Naive thymus-derived CD8-positive, alpha-beta T cell (primary cell): ENCODE measurements at regions not wholly inside any gene's neighbourhood (a gene's known extent, or its start where the extent isn't known, plus 50 kb on each side); places are given as distances from the start of the nearest gene placed in this dataset.
"Not testable (repeated sequence)": the region's sequence is repeated elsewhere in the genome, so short reads cannot be mapped to it uniquely, and the experiment has no call there.

ENCODE experiments used
- ATAC-seq, 2 donors: fragments of 150-1000 bp; cut with Tn5 transposase in 1 of 2; sonication (Bioruptor Pico), chemical (Tn5 transposase) in 1 of 2; 1 replicate in 1 of 2; 2 replicates in 1 of 2; pipeline ENCODE4 v1.10.0; 2021; ENCODE audit warnings: mild to moderate bottlenecking in 2 of 2, moderate library complexity in 2 of 2
- POLR2A ChIA-PET: fragments of 350-600 bp; sonication (Branson Sonifier 250); formaldehyde crosslinking; loops from one replicate; lab custom pipeline; 2021; ENCODE audit warnings: antibody characterized with exemption; lab: Charles Lee
- DNase-seq, 10 donors: peaks; one replicate each; pipeline versions ENCODE4 v3.0.0 to v3.0.0-alpha.2; 2020 to 2022
- H3K27ac Mint-ChIP-seq, 10 donors: one replicate each; pipeline ENCODE4 v1.8.0; 2020 to 2022; ENCODE audit warnings: mild to moderate bottlenecking in 10 of 10, mixed read lengths in 10 of 10, moderate library complexity in 4 of 10, inconsistent platforms in 1 of 10
- H3K27me3 Mint-ChIP-seq, 5 donors: one replicate each; pipeline ENCODE4 v1.8.0; 2021 to 2022; ENCODE audit warnings: mixed read lengths in 5 of 5
- H3K36me3 Mint-ChIP-seq, 3 donors: one replicate each; pipeline ENCODE4 v1.8.0; 2020 to 2022; ENCODE audit warnings: mixed read lengths in 3 of 3, mild to moderate bottlenecking in 2 of 3, inconsistent platforms in 1 of 3
- H3K4me1 Mint-ChIP-seq, 4 donors: one replicate each; pipeline ENCODE4 v1.8.0; 2021 to 2022; ENCODE audit warnings: mixed read lengths in 4 of 4
- H3K4me3 Mint-ChIP-seq, 10 donors: one replicate each; pipeline ENCODE4 v1.8.0; 2020 to 2022; ENCODE audit warnings: mild to moderate bottlenecking in 10 of 10, mixed read lengths in 10 of 10, moderate library complexity in 6 of 10, inconsistent platforms in 1 of 10
- H3K9me3 Mint-ChIP-seq, 9 donors: one replicate each; pipeline ENCODE4 v1.8.0; 2020 to 2022; ENCODE audit warnings: mixed read lengths in 9 of 9, mild to moderate bottlenecking in 3 of 9, inconsistent platforms in 1 of 9, moderate library complexity in 1 of 9

DNA sequence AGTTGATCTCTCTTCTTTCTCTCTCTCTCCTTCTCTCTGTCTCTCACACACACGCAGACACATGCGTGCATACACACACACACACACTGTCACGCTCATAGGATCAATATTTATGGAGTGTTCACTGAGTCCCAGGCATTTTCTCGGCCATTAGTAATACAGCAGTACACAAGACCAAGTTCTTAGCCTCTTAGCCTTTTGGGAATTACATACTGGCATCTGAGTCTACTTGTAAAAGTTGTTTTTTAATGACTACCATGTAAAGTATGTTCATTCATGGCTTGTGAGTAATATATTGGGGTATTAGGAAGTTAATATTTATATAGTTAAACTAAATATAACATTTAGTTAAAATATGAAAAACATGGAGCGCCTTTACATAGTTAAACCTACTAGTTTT lies 2406.1 kb upstream of the PCDH20 start:
- DNase-seq, H3K27ac Mint-ChIP-seq, H3K36me3 Mint-ChIP-seq, H3K9me3 Mint-ChIP-seq, ATAC-seq, H3K4me1 Mint-ChIP-seq, H3K4me3 Mint-ChIP-seq, POLR2A ChIA-PET, H3K27me3 Mint-ChIP-seq: not testable (repeated sequence)

DNA sequence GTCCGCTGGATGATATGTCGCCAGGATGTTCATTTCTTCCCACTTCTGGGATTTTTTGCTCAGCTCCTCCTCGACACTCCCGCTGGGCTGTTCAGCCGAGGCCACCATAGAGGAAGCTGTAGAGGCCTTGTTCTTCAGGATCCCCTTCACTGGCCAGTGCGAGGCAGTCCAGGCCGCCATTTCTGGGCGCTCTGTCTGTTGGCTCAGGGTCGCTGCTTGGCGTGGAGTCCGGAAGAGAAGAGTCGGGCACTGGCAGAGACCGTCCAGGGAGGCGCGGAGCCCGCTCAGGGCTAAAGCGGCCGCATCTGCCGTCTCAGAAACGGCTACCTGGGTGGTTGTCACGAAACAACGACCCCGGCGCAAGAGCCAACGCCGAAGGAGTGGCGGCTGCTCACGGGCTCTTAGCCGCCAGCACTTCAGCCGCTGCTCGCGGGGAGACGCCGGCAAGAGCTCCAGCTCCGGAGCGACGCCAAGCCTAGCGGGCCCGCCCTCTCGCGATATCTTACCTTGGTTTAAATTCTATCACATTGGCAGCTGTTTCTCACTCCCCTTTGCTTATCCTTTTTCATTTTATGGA lies 2395.9 kb upstream of the PCDH20 start:
- POLR2A ChIA-PET, H3K27ac Mint-ChIP-seq, H3K36me3 Mint-ChIP-seq, DNase-seq, ATAC-seq, H3K27me3 Mint-ChIP-seq, H3K4me1 Mint-ChIP-seq: not testable (repeated sequence)
- Mint-ChIP-seq H3K9me3 (peaks cover 0 to 21% (median 2%) of the 10 kb centered on the region in 9 donors), H3K4me3 (peak overlapping the region in 1 of 10 donors; percentile 6)

DNA sequence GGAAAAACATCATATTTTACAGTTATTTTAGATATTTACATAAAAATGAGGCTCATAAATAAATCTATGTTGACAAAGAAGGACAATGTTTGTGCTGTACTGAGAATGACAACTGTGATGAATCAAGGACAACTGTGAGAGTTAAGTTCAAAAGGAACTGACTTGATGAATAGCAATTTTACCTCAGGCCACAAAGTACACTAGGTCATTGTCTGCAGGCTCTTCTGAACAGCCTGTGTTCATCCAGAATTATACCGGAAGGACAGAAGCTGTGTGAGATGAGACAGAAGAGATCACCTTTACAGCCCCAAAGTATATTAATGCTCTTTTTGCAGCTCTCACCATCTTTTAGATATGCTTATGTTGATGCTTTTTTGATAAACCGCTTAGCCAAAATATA lies 2375.5 kb upstream of the PCDH20 start:
- POLR2A ChIA-PET, ATAC-seq, H3K4me3 Mint-ChIP-seq, H3K4me1 Mint-ChIP-seq, H3K27ac Mint-ChIP-seq, H3K27me3 Mint-ChIP-seq, H3K9me3 Mint-ChIP-seq, H3K36me3 Mint-ChIP-seq, DNase-seq: not testable (repeated sequence)

DNA sequence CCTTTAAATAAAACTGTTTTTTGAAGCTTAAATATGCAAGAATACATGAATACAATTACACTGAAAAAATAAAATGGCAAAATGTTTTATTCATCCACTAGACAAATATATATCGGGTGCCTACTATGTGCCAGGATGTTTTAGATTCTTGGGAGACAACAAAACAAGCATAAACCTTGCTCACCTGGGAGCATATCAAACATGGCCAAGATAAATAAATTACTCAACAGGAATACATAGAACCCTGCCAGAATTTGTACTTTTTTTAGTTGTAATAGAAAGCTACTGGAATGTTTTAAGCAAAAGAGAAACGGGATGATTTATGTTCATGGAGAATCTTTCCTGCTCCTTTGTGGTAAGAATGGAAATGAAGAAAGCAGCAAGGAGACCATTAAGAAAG lies 2358.5 kb upstream of the PCDH20 start:
- Mint-ChIP-seq H3K36me3 (no peaks in the 10 kb centered on the region), H3K9me3 (peaks cover 0 to 12% (median 4%) of the 10 kb centered on the region in 9 donors), H3K4me3 (no peak overlapping the region), H3K27ac (no peak overlapping the region), H3K27me3 (no peaks in the 10 kb centered on the region), H3K4me1 (no peaks in the 10 kb centered on the region)
- DNase-seq (no peak), ATAC-seq (no peak)
- POLR2A ChIA-PET, result no interaction called here

DNA sequence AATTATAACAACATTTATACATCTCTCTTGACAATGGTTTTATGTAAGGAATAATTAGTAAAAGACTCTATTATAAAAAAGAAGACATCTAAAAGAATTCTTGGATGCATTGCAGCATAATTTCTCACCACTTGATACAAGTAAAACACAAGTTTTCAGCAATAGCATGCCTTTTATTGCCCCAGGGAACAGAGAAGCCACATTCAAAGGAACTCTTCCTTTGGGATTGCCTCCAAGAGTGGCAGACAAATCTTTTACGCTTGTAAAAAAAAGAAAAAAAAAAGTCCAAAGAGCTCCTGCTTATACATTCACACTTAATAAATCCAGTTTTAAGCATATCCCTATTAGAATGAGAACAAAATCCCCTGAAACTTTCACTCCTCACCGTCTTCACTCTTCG lies 2357.8 kb upstream of the PCDH20 start:
- POLR2A ChIA-PET, result no interaction called here
- Mint-ChIP-seq H3K9me3 (peaks cover 0 to 12% (median 0%) of the 10 kb centered on the region in 9 donors), H3K36me3 (no peaks in the 10 kb centered on the region), H3K27ac (no peak overlapping the region), H3K27me3 (no peaks in the 10 kb centered on the region), H3K4me1 (no peaks in the 10 kb centered on the region), H3K4me3 (no peak overlapping the region)
- no peak for ATAC-seq
- DNase-seq, result no peak

DNA sequence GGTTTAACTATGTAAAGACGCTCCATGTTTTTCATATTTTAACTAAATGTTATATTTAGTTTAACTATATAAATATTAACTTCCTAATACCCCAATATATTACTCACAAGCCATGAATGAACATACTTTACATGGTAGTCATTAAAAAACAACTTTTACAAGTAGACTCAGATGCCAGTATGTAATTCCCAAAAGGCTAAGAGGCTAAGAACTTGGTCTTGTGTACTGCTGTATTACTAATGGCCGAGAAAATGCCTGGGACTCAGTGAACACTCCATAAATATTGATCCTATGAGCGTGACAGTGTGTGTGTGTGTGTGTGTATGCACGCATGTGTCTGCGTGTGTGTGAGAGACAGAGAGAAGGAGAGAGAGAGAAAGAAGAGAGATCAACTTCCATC lies 2342.0 kb upstream of the PCDH20 start:
- POLR2A ChIA-PET, H3K36me3 Mint-ChIP-seq, DNase-seq, H3K27me3 Mint-ChIP-seq, H3K4me1 Mint-ChIP-seq, H3K9me3 Mint-ChIP-seq, H3K27ac Mint-ChIP-seq, H3K4me3 Mint-ChIP-seq, ATAC-seq: not testable (repeated sequence)

DNA sequence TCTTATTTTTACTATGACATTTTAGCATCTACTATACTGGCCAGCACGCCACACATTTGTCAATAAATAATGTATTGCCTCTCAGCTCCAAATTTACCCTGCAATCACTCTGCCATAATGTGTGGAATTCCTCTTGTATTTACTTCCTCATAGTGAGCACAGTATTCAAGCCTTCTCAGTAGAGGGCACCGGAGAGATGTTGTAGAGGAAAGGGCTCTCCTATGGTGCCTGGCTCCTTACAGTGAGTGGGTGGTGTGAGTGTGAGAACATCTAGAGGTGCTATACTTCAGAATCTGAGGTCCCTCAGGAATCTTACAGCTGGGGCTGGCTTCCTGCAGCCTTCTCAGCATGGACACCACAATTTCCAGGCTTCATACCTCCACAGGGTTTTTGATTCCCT lies 2334.2 kb upstream of the PCDH20 start:
- DNase-seq, H3K4me3 Mint-ChIP-seq, H3K27me3 Mint-ChIP-seq, H3K36me3 Mint-ChIP-seq, ATAC-seq, H3K4me1 Mint-ChIP-seq, H3K9me3 Mint-ChIP-seq, POLR2A ChIA-PET, H3K27ac Mint-ChIP-seq: not testable (repeated sequence)

DNA sequence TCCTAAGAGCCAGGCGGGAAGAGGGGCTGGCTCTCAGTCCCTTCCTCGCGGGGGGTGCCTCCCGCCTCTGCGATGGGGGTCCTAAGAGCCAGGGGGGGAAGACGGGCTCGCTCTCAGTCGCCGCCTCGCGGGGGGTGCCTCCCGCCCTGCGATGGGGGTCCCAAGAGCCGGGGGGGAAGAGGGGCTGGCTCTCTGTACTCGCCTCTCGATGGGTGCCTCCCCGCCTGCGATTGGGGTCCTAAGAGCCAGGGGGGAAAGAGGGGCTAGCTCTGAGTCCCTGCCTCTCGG lies 2326.1 kb upstream of the PCDH20 start:
- H3K27ac Mint-ChIP-seq, H3K4me1 Mint-ChIP-seq, ATAC-seq, DNase-seq, POLR2A ChIA-PET, H3K4me3 Mint-ChIP-seq, H3K36me3 Mint-ChIP-seq, H3K27me3 Mint-ChIP-seq: not testable (repeated sequence)
- H3K9me3 Mint-ChIP-seq, result peaks cover 0 to 12% (median 3%) of the 10 kb centered on the region in 9 donors

DNA sequence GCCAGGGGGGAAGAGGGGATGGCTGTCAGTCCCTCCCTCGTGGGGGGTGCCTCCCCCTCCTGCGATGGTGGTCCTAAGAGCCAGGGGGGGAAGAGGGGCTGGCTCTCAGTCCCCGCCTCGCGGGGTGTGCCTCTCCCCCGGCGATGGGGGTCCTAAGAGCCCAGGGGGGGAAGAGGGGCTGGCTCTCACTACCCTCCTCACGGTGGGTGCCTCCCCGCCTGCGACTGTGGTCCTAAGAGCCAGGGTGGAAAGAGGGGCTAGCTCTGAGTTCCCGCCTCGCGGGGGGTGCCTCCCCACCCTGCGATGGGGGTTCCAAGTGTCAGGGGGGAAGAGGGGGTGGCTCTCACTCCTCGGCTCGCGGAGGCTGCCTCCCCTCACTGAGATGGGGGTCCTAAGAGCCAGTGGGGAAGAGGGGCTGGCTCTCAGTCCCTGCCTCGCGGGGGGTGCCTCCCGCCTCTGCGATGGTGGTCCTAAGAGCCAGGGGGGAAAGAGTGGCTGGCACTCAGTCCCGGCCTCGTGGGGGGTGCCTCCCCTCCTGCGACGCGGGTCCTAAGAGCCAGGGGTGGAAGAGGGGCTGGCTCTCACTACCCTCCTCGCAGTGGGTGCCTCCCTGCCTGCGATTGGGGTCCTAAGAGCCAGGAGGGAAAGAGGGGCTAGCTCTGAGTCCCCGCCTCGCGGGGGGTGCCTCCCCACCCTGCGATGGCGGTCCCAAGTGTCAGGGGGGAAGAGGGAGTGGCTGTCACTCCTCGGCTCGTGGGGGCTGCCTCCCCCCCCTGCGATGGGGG lies 2325.6 kb upstream of the PCDH20 start:
- H3K4me3 Mint-ChIP-seq, result no peak overlapping the region
- H3K27me3 Mint-ChIP-seq, result no peaks in the 10 kb centered on the region
- H3K27ac Mint-ChIP-seq, result no peak overlapping the region
- no peaks in the 10 kb centered on the region for H3K4me1 Mint-ChIP-seq
- H3K9me3 Mint-ChIP-seq, result peaks cover 0 to 16% (median 6%) of the 10 kb centered on the region in 9 donors
- POLR2A ChIA-PET, result no interaction called here
- ATAC-seq (no peak), DNase-seq (peak in 1 of 10 donors; percentile 55)
- H3K36me3 Mint-ChIP-seq, result peaks cover 0 to 6% (median 0%) of the 10 kb centered on the region in 3 donors

DNA sequence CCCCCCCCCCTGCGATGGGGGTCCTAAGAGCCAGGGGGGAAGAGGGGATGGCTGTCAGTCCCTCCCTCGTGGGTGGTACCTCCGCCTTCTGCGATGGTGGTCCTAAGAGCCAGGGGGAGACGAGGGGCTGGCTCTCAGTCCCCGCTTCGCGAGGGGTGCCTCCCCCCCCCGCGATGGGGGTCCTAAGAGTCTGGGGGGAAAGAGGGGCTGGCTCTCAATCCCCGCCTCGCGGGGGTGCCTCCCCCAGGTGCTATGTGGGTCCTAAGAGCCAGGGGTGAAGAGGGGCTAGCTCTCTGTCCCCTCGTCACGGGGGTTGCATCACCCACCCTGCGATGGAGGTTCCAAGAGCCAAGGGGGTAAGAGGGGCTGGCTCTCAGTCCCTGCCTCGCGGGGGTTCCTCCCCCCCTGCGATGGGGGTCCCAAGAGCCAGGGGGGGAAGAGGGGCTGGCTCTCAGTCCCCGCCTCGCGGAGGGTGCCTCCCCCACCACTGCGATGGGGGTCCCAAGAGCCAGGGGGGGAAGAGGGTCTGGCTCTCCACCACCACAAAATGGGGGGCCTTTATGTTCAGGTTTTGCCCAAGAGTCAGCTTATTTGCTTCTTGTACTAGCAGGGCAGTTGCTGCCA lies 2323.6 kb upstream of the PCDH20 start:
- H3K27ac Mint-ChIP-seq, H3K27me3 Mint-ChIP-seq, H3K4me1 Mint-ChIP-seq, H3K4me3 Mint-ChIP-seq, DNase-seq, ATAC-seq, H3K36me3 Mint-ChIP-seq, POLR2A ChIA-PET: not testable (repeated sequence)
- peaks cover 0 to 17% (median 6%) of the 10 kb centered on the region in 9 donors for H3K9me3 Mint-ChIP-seq

DNA sequence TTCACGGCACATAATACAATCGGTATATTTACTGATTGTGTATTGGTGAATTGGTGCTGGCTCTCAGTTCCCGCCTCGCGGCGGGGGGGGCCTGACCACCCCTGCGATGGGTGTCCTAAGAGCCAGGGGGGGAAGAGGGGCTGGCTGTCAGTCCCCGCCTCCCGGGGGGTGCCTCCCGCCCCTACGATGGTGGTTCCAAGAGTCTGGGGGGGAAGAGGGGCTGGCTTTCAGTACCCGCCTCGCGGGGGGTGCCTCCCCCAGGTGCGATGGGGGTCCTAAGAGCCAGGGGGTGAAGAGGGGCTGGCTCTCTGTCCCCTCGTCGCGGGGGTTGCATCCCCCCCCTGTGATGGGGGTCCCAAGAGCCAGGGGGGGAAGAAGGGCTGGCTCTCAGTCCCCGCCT lies 2321.8 kb upstream of the PCDH20 start:
- H3K4me3 Mint-ChIP-seq, result no peak overlapping the region
- peak in 1 of 10 donors; percentile 55 for DNase-seq
- no peaks in the 10 kb centered on the region for H3K4me1 Mint-ChIP-seq
- no peak overlapping the region for H3K27ac Mint-ChIP-seq
- no peak for ATAC-seq
- H3K27me3 Mint-ChIP-seq, result no peaks in the 10 kb centered on the region
- H3K9me3 Mint-ChIP-seq, result peaks cover 0 to 10% (median 6%) of the 10 kb centered on the region in 9 donors
- H3K36me3 Mint-ChIP-seq, result peaks cover 0 to 6% (median 0%) of the 10 kb centered on the region in 3 donors
- POLR2A ChIA-PET, result no interaction called here

DNA sequence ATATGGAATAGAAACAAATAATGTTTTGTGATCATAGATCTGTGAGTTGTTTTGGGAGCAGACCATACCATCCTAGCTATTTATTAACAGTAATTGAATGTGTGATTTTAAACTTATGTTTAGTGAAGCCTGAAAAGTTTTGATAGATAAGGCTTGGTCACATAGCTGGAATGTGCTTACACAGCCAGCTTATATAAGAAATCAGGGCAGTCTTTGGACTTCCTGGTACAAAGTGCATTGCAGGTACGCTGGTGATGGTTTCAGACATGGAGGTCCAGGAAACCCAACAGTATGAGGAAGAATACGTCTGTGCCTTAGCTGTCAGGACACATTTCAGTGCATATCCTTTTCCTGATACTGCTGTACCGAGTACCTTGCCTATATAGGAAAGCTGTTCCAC lies 2316.2 kb upstream of the PCDH20 start:
- Mint-ChIP-seq H3K4me1 (no peaks in the 10 kb centered on the region), H3K36me3 (peaks cover 0 to 5% (median 0%) of the 10 kb centered on the region in 3 donors), H3K27me3 (no peaks in the 10 kb centered on the region), H3K4me3 (no peak overlapping the region), H3K9me3 (peaks cover 0 to 20% (median 4%) of the 10 kb centered on the region in 9 donors), H3K27ac (no peak overlapping the region)
- ATAC-seq (no peak), DNase-seq (no peak)
- POLR2A ChIA-PET, result no interaction called here

DNA sequence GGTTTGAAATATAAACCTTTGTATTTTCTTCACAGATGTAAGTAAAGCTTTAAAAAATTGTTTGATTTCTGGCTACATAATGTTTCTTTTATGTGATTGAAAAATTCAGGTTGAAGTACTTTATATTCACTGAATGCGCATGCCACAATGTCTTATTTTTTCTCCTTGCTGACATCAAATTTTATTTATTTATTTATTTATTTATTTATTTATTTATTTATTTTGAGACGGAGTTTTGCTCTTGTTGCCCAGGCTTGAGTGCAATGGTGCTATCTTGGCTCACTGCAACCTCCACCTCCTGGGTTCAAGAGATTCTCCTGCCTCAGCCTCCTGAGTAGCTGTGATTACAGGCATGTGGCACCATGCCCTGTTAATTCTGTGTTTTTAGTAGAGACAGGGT lies 2296.5 kb upstream of the PCDH20 start:
- not testable (repeated sequence) for H3K27me3 Mint-ChIP-seq, DNase-seq, H3K4me3 Mint-ChIP-seq

More for the DNA sequence above, 2296.5 kb upstream of the PCDH20 start:
- POLR2A ChIA-PET, H3K4me1 Mint-ChIP-seq, H3K27ac Mint-ChIP-seq, ATAC-seq, H3K36me3 Mint-ChIP-seq: not testable (repeated sequence)
- peaks cover 0 to 11% (median 3%) of the 10 kb centered on the region in 9 donors for H3K9me3 Mint-ChIP-seq
